H54 (cell line): ENCODE measurements at regions not wholly inside any gene's neighbourhood (a gene's known extent, or its start where the extent isn't known, plus 50 kb on each side); places are given as distances from the start of the nearest gene placed in this dataset.

Source experiments
- DNase-seq: peaks from one replicate; pipeline ENCODE4 v3.0.0; 2011; ENCODE audit warnings: low spot score, mixed read lengths; ENCODE audit not compliant: insufficient read length
- FAIRE-seq: peaks from 3 replicates; lab custom pipeline; 2011; peaks lifted over from hg19 to GRCh38; lab: Jason Lieb, UNC
- POLR2A ChIP-seq: IDR thresholded peaks from 2 replicates; pipeline ENCODE4 v1.6.1; 2011; ENCODE audit warnings: low read depth, mild to moderate bottlenecking, low read length

- FAIRE-seq (peak; percentile 62), DNase-seq (no peak)
- TF ChIP-seq POLR2A = no peak
Observed at GRCh38 chr3:36295296-36295695, 85.0 kb upstream of the STAC start.

GRCh38 chr3:36297195-36297594 is 83.1 kb upstream of the STAC start:
- no peak for TF ChIP-seq POLR2A
- FAIRE-seq = no peak
- DNase-seq = no peak

GRCh38 chr3:36298188-36298587 is 82.1 kb upstream of the STAC start:
- FAIRE-seq (no peak), DNase-seq (no peak)
- no peak for TF ChIP-seq POLR2A

- no peak for TF ChIP-seq POLR2A
- DNase-seq (no peak), FAIRE-seq (no peak)
Observed at GRCh38 chr3:36302158-36302509, 78.2 kb upstream of the STAC start.

GRCh38 chr3:36302626-36303025 is 77.7 kb upstream of the STAC start:
- DNase-seq (no peak), FAIRE-seq (no peak)
- no peak for TF ChIP-seq POLR2A

- no peak for TF ChIP-seq POLR2A
- DNase-seq (no peak), FAIRE-seq (no peak)
Observed at GRCh38 chr3:36303286-36303685, 77.0 kb upstream of the STAC start.

- peak; percentile 5 for DNase-seq
- FAIRE-seq = peak; percentile 68
- no peak for TF ChIP-seq POLR2A
Observed at GRCh38 chr3:36305929-36306520, 74.3 kb upstream of the STAC start.

- DNase-seq = no peak
- no peak for FAIRE-seq
- no peak for TF ChIP-seq POLR2A
Observed at GRCh38 chr3:36309092-36309491, 71.2 kb upstream of the STAC start.

- FAIRE-seq (peak; percentile 88), DNase-seq (no peak)
- no peak for TF ChIP-seq POLR2A
Observed at GRCh38 chr3:36312351-36312750, 68.0 kb upstream of the STAC start.

GRCh38 chr3:36317915-36318314 is 62.4 kb upstream of the STAC start:
- no peak for TF ChIP-seq POLR2A
- FAIRE-seq = no peak
- no peak for DNase-seq

GRCh38 chr3:36318621-36319200 is 61.6 kb upstream of the STAC start:
- DNase-seq = no peak
- no peak for TF ChIP-seq POLR2A
- no peak for FAIRE-seq

GRCh38 chr3:36319680-36320079 is 60.6 kb upstream of the STAC start:
- TF ChIP-seq POLR2A = no peak
- FAIRE-seq = no peak
- no peak for DNase-seq
